Neuronal stem cell (in vitro differentiated cells): ENCODE measurements at regions not wholly inside any gene's neighbourhood (a gene's known extent, or its start where the extent isn't known, plus 50 kb on each side); places are given as distances from the start of the nearest gene placed in this dataset.
"Not testable (repeated sequence)": the region's sequence is repeated elsewhere in the genome, so short reads cannot be mapped to it uniquely, and the experiment has no call there.

Experiments used
- DNase-seq: peaks from one replicate; pipeline ENCODE4 v3.0.0-alpha.2; 2013; ENCODE audit warnings: low spot score
- H2AFZ ChIP-seq: one replicate; pipeline ENCODE4 v1.6.1; 2013; ENCODE audit warnings: mild to moderate bottlenecking, low read length, inconsistent platforms
- H2AK5ac ChIP-seq: 2 replicates; pipeline ENCODE4 v1.6.1; 2013; ENCODE audit warnings: low read depth, mild to moderate bottlenecking, inconsistent platforms, low read length, moderate library complexity, mixed read lengths
- H2BK120ac ChIP-seq: 2 replicates; pipeline ENCODE4 v1.6.1; 2013; ENCODE audit warnings: low read depth, mild to moderate bottlenecking, inconsistent platforms, low read length, moderate library complexity, mixed read lengths
- H2BK12ac ChIP-seq: one replicate; pipeline ENCODE4 v1.6.1; 2013; ENCODE audit warnings: low read length, inconsistent platforms
- H2BK15ac ChIP-seq: 2 replicates; pipeline ENCODE4 v1.6.1; 2013; ENCODE audit warnings: mild to moderate bottlenecking, low read length, inconsistent platforms, mixed read lengths
- H2BK5ac ChIP-seq: one replicate; pipeline ENCODE4 v1.6.1; 2013; ENCODE audit warnings: inconsistent platforms, mild to moderate bottlenecking, low read length, moderate library complexity
- H3K14ac ChIP-seq: one replicate; pipeline ENCODE4 v1.6.1; 2013; ENCODE audit warnings: low read length, inconsistent platforms
- H3K18ac ChIP-seq: 2 replicates; pipeline ENCODE4 v1.6.1; 2013; ENCODE audit warnings: low read length, inconsistent platforms
- H3K23ac ChIP-seq: 2 replicates; pipeline ENCODE4 v1.6.1; 2013; ENCODE audit warnings: low read depth, mild to moderate bottlenecking, mixed read lengths, low read length, inconsistent platforms; ENCODE audit not compliant: poor library complexity
- H3K27ac ChIP-seq: replicated peaks from 3 replicates; pipeline ENCODE4 v1.5.1; 2013; ENCODE audit warnings: low read length, inconsistent platforms
- H3K27me3 ChIP-seq, 3 experiments: 2 replicates each; pipeline ENCODE4 v1.6.1; 2013; ENCODE audit warnings: low read length in 3 of 3, mild to moderate bottlenecking in 2 of 3, inconsistent platforms in 1 of 3, low read depth in 1 of 3, mixed read lengths in 1 of 3, moderate library complexity in 1 of 3; ENCODE audit not compliant: control insufficient read depth in 3 of 3, insufficient read depth in 3 of 3
- H3K36me3 ChIP-seq, 2 donors: replicated peaks in 1 of 2; 2 replicates each; pipeline ENCODE4 v1.6.1; 2013; ENCODE audit warnings: low read length in 2 of 2; ENCODE audit not compliant: control insufficient read depth in 2 of 2, insufficient read depth in 2 of 2
- H3K4ac ChIP-seq: 2 replicates; pipeline ENCODE4 v1.6.1; 2013; ENCODE audit warnings: inconsistent platforms, mild to moderate bottlenecking, low read length, moderate library complexity
- H3K4me1 ChIP-seq, 2 donors: 1 replicate in 1 of 2; 2 replicates in 1 of 2; pipeline ENCODE4 v1.6.1; 2013; ENCODE audit warnings: low read length in 2 of 2, low read depth in 1 of 2; ENCODE audit not compliant: control insufficient read depth in 2 of 2, insufficient read depth in 1 of 2
- H3K4me2 ChIP-seq: one replicate; pipeline ENCODE4 v1.6.1; 2013; ENCODE audit warnings: mild to moderate bottlenecking, low read length, inconsistent platforms; ENCODE audit not compliant: insufficient read depth, poor library complexity, severe bottlenecking
- H3K4me3 ChIP-seq, 2 donors: 2 replicates each; pipeline ENCODE4 v1.5.1; 2013; ENCODE audit warnings: low read length in 2 of 2, mild to moderate bottlenecking in 2 of 2, inconsistent platforms in 1 of 2, moderate library complexity in 1 of 2
- H3K79me1 ChIP-seq: one replicate; pipeline ENCODE4 v1.6.1; 2013; ENCODE audit warnings: low read depth, mild to moderate bottlenecking, inconsistent platforms, low read length, moderate library complexity
- H3K9ac ChIP-seq: one replicate; pipeline ENCODE4 v1.6.1; 2013; ENCODE audit warnings: mild to moderate bottlenecking, low read depth, low read length, inconsistent platforms; ENCODE audit not compliant: poor library complexity
- H3K9me3 ChIP-seq, 2 donors: replicated peaks in 1 of 2; 2 replicates each; pipeline versions ENCODE3 to v1.6.1; 2013; ENCODE audit warnings: low read length in 2 of 2, mild to moderate bottlenecking in 2 of 2, inconsistent platforms in 1 of 2, low read depth in 1 of 2, mixed read lengths in 1 of 2, moderate library complexity in 1 of 2; ENCODE audit not compliant: control insufficient read depth in 2 of 2, insufficient read depth in 1 of 2
- H4K8ac ChIP-seq: one replicate; pipeline ENCODE4 v1.6.1; 2013; ENCODE audit warnings: low read depth, mild to moderate bottlenecking, inconsistent platforms, low read length, moderate library complexity
- H4K91ac ChIP-seq: one replicate; pipeline ENCODE4 v1.6.1; 2013; ENCODE audit warnings: low read length, low read depth, mild to moderate bottlenecking, inconsistent platforms; ENCODE audit not compliant: poor library complexity
- WGBS, 2 donors: extraction: QIAGEN DNeasy Blood & Tissue Kit; methylation state at CpG; one replicate each; pipeline ENCODE4 v1.1.7; 2013; ENCODE audit warnings: missing lambda C conversion rate in 2 of 2, mixed read lengths in 1 of 2; ENCODE audit not compliant: insufficient read length in 2 of 2, insufficient replicate concordance in 1 of 2; ENCODE audit errors: extremely low coverage in 2 of 2; 5-methylcytosine and 5-hydroxymethylcytosine counted together

GRCh38 chr6:6962699-6963098 is 145.1 kb upstream of the RREB1 start:
- Histone ChIP-seq H3K4me2 (no peak overlapping the region), H3K18ac (no peak overlapping the region), H3K36me3 (no peaks in the 10 kb centered on the region), H2BK120ac (no peak overlapping the region), H2AK5ac (no peak overlapping the region), H3K9ac (no peak overlapping the region), H4K91ac (no peak overlapping the region), H3K79me1 (no peaks in the 10 kb centered on the region), H2AFZ (no peak overlapping the region), H3K4me3 (no peak overlapping the region), H2BK12ac (no peak overlapping the region), H3K9me3 (no peaks in the 10 kb centered on the region), H3K27me3 (no peaks in the 10 kb centered on the region), H3K23ac (no peak overlapping the region), H3K4ac (no peak overlapping the region), H3K4me1 (no peaks in the 10 kb centered on the region), H2BK15ac (no peak overlapping the region), H4K8ac (no peak overlapping the region), H3K27ac (no peak overlapping the region), H3K14ac (no peak overlapping the region), H2BK5ac (no peak overlapping the region)
- no CpG with 5 or more reads among the region's 4 CpGs for WGBS, 2 donors
- no peak for DNase-seq

DNA sequence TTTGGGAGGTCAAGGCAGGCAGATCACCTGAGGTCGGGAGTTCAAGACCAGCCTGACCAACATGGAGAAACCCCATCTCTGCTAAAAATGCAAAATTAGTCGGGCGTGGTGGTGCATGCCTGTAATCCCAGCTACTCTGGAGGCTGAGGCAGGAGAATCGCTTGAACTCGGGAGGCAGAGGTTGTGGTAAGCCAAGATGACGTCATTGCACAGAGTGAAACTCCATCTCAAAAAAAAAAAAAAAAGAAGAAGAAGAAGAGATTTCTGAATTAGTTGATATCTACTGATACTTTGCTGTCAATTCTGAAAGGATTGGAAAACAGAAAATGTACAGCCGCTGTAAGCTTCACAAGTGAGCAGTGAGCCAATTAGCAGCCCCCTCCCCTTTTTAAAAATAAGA is 144.4 kb upstream of the RREB1 start:
- not testable (repeated sequence) for DNase-seq, H3K23ac ChIP-seq, H3K9ac ChIP-seq, H3K79me1 ChIP-seq, H2AK5ac ChIP-seq, H4K8ac ChIP-seq, H3K4me3 ChIP-seq, H3K36me3 ChIP-seq, H3K4ac ChIP-seq, H3K4me2 ChIP-seq, H3K18ac ChIP-seq, H2BK120ac ChIP-seq, H3K27me3 ChIP-seq, H3K9me3 ChIP-seq, H2BK5ac ChIP-seq, H3K4me1 ChIP-seq, H2BK12ac ChIP-seq, H2BK15ac ChIP-seq, H3K27ac ChIP-seq, H4K91ac ChIP-seq, H2AFZ ChIP-seq, H3K14ac ChIP-seq
- WGBS, 2 donors, result no CpG with 5 or more reads among the region's 7 CpGs

DNA sequence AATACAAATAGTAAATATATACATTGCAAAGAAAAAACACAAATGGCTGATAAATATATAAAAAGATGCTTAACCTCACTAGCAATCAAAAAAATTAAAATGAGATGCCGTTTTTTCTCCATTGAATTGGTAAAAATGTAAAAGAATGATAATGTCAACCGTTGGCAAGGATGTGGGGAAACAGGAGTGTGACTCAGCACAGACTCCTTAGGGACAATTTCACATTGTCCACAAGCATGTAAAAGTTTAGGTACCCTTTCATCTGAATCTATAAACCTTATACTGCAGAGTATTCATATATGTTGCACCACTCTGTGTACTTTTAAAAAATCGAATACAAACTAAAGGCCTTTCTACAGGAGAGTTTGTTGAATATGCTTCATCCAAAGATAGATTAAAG is 143.1 kb upstream of the RREB1 start:
- Histone ChIP-seq H2BK15ac (no peak overlapping the region), H3K27me3 (no peaks in the 10 kb centered on the region), H3K18ac (no peak overlapping the region), H2BK120ac (no peak overlapping the region), H3K4me3 (no peak overlapping the region), H3K4me2 (no peak overlapping the region), H4K8ac (no peak overlapping the region), H3K23ac (no peak overlapping the region), H3K9me3 (no peaks in the 10 kb centered on the region), H2AFZ (no peak overlapping the region), H4K91ac (no peak overlapping the region), H3K14ac (no peak overlapping the region), H2BK12ac (no peak overlapping the region), H3K36me3 (no peaks in the 10 kb centered on the region), H3K9ac (no peak overlapping the region), H3K4ac (no peak overlapping the region), H2BK5ac (no peak overlapping the region), H3K79me1 (no peaks in the 10 kb centered on the region), H2AK5ac (no peak overlapping the region), H3K27ac (no peak overlapping the region), H3K4me1 (no peaks in the 10 kb centered on the region)
- no peak for DNase-seq
- no CpG with 5 or more reads among the region's 3 CpGs for WGBS, 2 donors

DNA sequence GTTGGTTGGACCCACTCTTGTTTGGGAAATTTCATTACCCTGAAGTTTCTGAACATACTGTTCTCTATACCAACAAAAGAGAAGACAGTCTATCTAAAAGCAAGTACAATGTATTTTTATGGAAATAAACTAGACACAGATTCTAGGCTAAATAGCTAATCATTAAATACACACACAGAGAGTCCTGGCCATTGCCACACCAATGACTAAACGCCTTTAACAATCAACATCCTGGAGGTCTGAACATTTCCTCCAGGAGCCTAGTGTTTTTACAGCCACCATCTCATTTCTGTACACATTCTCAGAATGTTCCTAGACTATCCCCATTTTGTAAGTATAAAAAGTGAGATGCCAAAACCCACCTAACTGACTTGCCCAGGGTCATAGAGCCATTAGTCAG is 141.6 kb upstream of the RREB1 start:
- H2BK120ac ChIP-seq, result no peak overlapping the region
- no peak overlapping the region for H3K4me2 ChIP-seq

More for the DNA sequence above, 141.6 kb upstream of the RREB1 start:
- no peak overlapping the region for H2AK5ac ChIP-seq
- no peak overlapping the region for H3K4ac ChIP-seq
- no peaks in the 10 kb centered on the region for H3K9me3 ChIP-seq
- H3K23ac ChIP-seq, result no peak overlapping the region
- H3K18ac ChIP-seq, result no peak overlapping the region
- no peaks in the 10 kb centered on the region for H3K4me1 ChIP-seq
- no peak overlapping the region for H3K4me3 ChIP-seq
- no peak overlapping the region for H4K8ac ChIP-seq
- no CpG with 5 or more reads among the region's 1 CpG for WGBS, 2 donors
- no peak overlapping the region for H2BK12ac ChIP-seq
- H3K79me1 ChIP-seq, result no peaks in the 10 kb centered on the region
- H2BK15ac ChIP-seq, result no peak overlapping the region
- DNase-seq, result no peak
- H3K27me3 ChIP-seq, result no peaks in the 10 kb centered on the region
- no peak overlapping the region for H3K27ac ChIP-seq
- no peak overlapping the region for H3K14ac ChIP-seq
- H3K36me3 ChIP-seq, result no peaks in the 10 kb centered on the region
- H2BK5ac ChIP-seq, result no peak overlapping the region
- H4K91ac ChIP-seq, result no peak overlapping the region
- H3K9ac ChIP-seq, result no peak overlapping the region
- no peak overlapping the region for H2AFZ ChIP-seq
